Adrenal gland (tissue), 9 donors: ENCODE measurements at regions not wholly inside any gene's neighbourhood (a gene's known extent, or its start where the extent isn't known, plus 50 kb on each side); places are given as distances from the start of the nearest gene placed in this dataset.

Experiments used
- DNase-seq, 7 donors: peaks; one replicate each; pipeline ENCODE4 v3.0.0-alpha.2; 2019 to 2020
- H3K27ac ChIP-seq, 5 donors: fragments of 200-600 bp; sonication (generic) in 4 of 5; 1 replicate in 3 of 5; 2 replicates in 2 of 5; pipeline versions ENCODE4 v1.5.1 to v1.8.0; 2016 to 2020; ENCODE audit warnings: mild to moderate bottlenecking in 1 of 5
- H3K27me3 ChIP-seq: fragments of 200-600 bp; 2 replicates; pipeline ENCODE4 v1.8.0; 2021
- H3K36me3 ChIP-seq, 2 donors: fragments of 200-600 bp; replicated peaks in 1 of 2; 1 replicate in 1 of 2; 2 replicates in 1 of 2; pipeline versions ENCODE4 v1.5.1 to v1.8.0; 2018 to 2022
- H3K4me1 ChIP-seq, 2 donors: fragments of 200-600 bp; replicated peaks in 1 of 2; 1 replicate in 1 of 2; 2 replicates in 1 of 2; pipeline versions ENCODE4 v1.5.1 to v1.8.0; 2018 to 2021
- H3K4me3 ChIP-seq, 4 donors: fragments of 200-600 bp; sonication (generic) in 3 of 4; one replicate each; pipeline ENCODE4 v1.5.1; 2016 to 2018
- H3K9me3 ChIP-seq, 3 donors: fragments of 200-600 bp; sonication (generic) in 1 of 3; replicated peaks in 1 of 3; 1 replicate in 2 of 3; 2 replicates in 1 of 3; pipeline versions ENCODE4 v1.5.1 to v1.8.0; 2016 to 2021
- POLR2A ChIP-seq, 2 donors: fragments of 450-650 bp; IDR thresholded peaks; one replicate each; pipeline ENCODE4 v1.6.1; 2017; ENCODE audit warnings: antibody characterized with exemption in 2 of 2, mild to moderate bottlenecking in 2 of 2, moderate library complexity in 1 of 2
- WGBS, 4 donors: extraction: QIAGEN DNeasy Blood & Tissue Kit in 2 of 4; methylation state at CpG; one replicate each; pipeline versions ENCODE4 v1.1.5 to v1.1.7; 2013 to 2017; 5-methylcytosine and 5-hydroxymethylcytosine counted together
- intact Hi-C, 2 donors: fragments of 100-400 bp; cut with DNase I; formaldehyde crosslinking; loops; one replicate each; pipeline versions ENCODE4 v1.14.1 to v1.15.0; 2022 to 2023
- TF ChIP-seq, protein P1 (sequence below), 6 experiments: fragments of 450-650 bp in 4 of 6; fragments of 200-600 bp in 2 of 6; sonication (generic) in 1 of 6; IDR thresholded peaks; 1 replicate in 5 of 6; 2 replicates in 1 of 6; pipeline versions ENCODE4 v1.5.1 to v1.8.0; 2016 to 2021; ENCODE audit warnings: antibody characterized with exemption in 6 of 6, mild to moderate bottlenecking in 2 of 6, moderate library complexity in 1 of 6
- donor health status: healthy with polysubstance abuse.
- donor health status: Bipolar disorder and iron deficiency.
- donor health status: DM: yes; HTN: yes; CAD: no.
- donor health status: DM: no; HTN: no; CAD: no.
- donor health status: DM: no; HTN: no; CAD: no.

DNA sequence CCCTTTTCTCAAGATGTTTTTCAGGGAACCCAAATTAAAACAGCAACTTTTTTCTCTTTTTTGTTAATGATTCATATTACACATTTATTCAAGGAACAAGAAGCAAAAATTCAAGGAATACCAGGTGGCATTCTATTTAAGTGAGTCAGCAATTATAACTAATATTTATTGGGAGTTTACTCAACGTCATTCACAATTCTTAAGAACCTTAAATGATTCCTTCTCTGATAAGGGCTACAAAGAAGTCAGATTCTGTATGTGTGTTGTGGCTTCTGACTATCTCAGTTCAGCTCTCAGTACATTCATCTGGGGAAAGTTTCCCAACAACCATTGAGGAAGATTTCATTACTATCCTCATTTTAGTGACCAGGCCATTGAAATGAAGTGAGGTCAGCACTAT is 470.7 kb upstream of the AKR1E2 start:
- intact Hi-C loops: no loop called here
- Histone ChIP-seq H3K36me3 (no peaks in the 10 kb centered on the region), H3K27me3 (no peaks in the 10 kb centered on the region), H3K27ac (no peak overlapping the region), H3K9me3 (no peaks in the 10 kb centered on the region), H3K4me1 (peaks cover 0 to 7% of the 10 kb centered on the region in 2 donors), H3K4me3 (no peak overlapping the region)
- TF ChIP-seq POLR2A (IDR thresholded peaks at IDR 0.05): no peak
- TF ChIP-seq, protein P1, sequence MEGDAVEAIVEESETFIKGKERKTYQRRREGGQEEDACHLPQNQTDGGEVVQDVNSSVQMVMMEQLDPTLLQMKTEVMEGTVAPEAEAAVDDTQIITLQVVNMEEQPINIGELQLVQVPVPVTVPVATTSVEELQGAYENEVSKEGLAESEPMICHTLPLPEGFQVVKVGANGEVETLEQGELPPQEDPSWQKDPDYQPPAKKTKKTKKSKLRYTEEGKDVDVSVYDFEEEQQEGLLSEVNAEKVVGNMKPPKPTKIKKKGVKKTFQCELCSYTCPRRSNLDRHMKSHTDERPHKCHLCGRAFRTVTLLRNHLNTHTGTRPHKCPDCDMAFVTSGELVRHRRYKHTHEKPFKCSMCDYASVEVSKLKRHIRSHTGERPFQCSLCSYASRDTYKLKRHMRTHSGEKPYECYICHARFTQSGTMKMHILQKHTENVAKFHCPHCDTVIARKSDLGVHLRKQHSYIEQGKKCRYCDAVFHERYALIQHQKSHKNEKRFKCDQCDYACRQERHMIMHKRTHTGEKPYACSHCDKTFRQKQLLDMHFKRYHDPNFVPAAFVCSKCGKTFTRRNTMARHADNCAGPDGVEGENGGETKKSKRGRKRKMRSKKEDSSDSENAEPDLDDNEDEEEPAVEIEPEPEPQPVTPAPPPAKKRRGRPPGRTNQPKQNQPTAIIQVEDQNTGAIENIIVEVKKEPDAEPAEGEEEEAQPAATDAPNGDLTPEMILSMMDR (IDR thresholded peaks at IDR 0.05): no peak
- WGBS, 4 donors: 50 to 70% (median 60%) methylated on average over 1 of the region's 1 CpG
- no peak for DNase-seq

DNA sequence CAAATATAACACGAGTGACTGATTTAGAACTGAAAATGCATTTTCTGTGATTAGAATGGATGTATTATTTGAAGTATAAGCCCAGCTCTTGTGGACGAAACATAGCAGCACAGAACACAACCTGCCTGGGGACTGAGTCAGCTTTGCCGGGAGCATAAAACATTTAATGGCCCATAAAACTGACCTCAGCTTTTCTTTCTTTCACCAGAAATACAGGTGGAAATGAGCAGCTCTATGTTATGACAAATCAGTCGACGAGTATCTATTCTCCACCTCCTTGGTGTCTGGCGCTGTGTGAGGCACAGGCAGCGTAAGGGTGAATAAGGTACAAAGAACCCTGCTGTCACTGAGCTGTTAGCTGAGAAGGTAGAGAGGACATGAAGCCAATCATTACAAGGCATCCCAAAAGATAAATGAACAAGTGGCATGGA is 471.6 kb upstream of the AKR1E2 start:
- intact Hi-C loops: no loop called here
- Histone ChIP-seq H3K27ac (no peak overlapping the region), H3K4me3 (no peak overlapping the region), H3K9me3 (no peaks in the 10 kb centered on the region), H3K4me1 (peaks cover 0 to 7% of the 10 kb centered on the region in 2 donors), H3K27me3 (no peaks in the 10 kb centered on the region), H3K36me3 (no peaks in the 10 kb centered on the region)
- no peak for DNase-seq
- WGBS, 4 donors: 75 to 83% (median 79%) methylated on average over 7 of the region's 7 CpGs
- no peak for TF ChIP-seq POLR2A (IDR thresholded peaks at IDR 0.05)

- H3K27ac ChIP-seq: no peak overlapping the region
- H3K4me3 ChIP-seq: no peak overlapping the region
- no peaks in the 10 kb centered on the region for H3K9me3 ChIP-seq
- TF ChIP-seq, protein P1 (IDR thresholded peaks at IDR 0.05): no peak
- no peak for TF ChIP-seq POLR2A (IDR thresholded peaks at IDR 0.05)
- no peak for DNase-seq
- peaks cover 0 to 7% of the 10 kb centered on the region in 2 donors for H3K4me1 ChIP-seq
- WGBS, 4 donors: 0 to 7% (median 4%) methylated on average over 1 of the region's 1 CpG
- H3K36me3 ChIP-seq: no peaks in the 10 kb centered on the region
- intact Hi-C loops: no loop called here
- no peaks in the 10 kb centered on the region for H3K27me3 ChIP-seq
Measured at GRCh38 chr10:4353964-4354363, 472.0 kb upstream of the AKR1E2 start.

DNA sequence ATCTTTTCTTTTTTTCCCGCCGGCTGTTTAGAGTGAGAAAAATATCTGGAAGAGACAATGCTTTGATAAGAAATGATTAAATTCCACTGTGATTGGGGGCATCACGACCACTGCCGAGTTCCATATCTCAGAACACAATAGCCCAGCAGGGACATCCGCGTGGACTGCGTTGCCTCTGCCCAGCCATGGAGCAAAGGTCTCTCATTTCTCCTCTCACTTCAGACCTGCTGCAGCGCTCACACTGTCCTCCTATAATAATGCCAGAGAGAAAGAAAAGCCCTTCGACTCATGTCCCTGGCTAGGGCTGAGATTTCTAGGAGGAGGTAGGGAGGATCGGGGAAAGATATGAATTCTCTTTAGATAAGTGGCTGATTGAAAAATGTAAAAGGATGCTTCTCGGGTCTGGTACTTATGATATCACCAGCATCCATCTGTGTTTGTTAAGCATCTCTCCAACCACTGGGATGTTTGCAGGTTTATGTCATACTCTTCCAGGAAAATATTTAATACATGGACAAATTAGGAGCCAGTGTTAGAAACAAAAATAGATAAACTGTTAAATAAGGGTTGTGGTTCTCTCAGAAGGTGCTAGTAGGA is 472.9 kb upstream of the AKR1E2 start:
- Histone ChIP-seq H3K4me3 (no peak overlapping the region), H3K9me3 (no peaks in the 10 kb centered on the region), H3K4me1 (peaks cover 0 to 7% of the 10 kb centered on the region in 2 donors), H3K27me3 (no peaks in the 10 kb centered on the region), H3K36me3 (no peaks in the 10 kb centered on the region), H3K27ac (no peak overlapping the region)
- no peak for DNase-seq
- WGBS, 4 donors: 43 to 58% (median 49%) methylated on average over 11 of the region's 11 CpGs
- intact Hi-C loops: no loop called here
- no peak for TF ChIP-seq POLR2A (IDR thresholded peaks at IDR 0.05)
- TF ChIP-seq, protein P1 (IDR thresholded peaks at IDR 0.05): no peak

GRCh38 chr10:4352414-4352961 is 473.5 kb upstream of the AKR1E2 start:
- TF ChIP-seq, protein P1 (IDR thresholded peaks at IDR 0.05): no peak
- no peak for TF ChIP-seq POLR2A (IDR thresholded peaks at IDR 0.05)
- H3K27me3 ChIP-seq: no peaks in the 10 kb centered on the region
- WGBS, 4 donors: 39 to 48% (median 44%) methylated on average over 7 of the region's 7 CpGs
- H3K36me3 ChIP-seq: no peaks in the 10 kb centered on the region
- intact Hi-C loops: no loop called here
- H3K9me3 ChIP-seq: no peaks in the 10 kb centered on the region
- peak overlapping the region in 1 of 5 donors; percentile 49 for H3K27ac ChIP-seq
- H3K4me3 ChIP-seq: no peak overlapping the region
- no peak for DNase-seq
- H3K4me1 ChIP-seq: peaks cover 0 to 7% of the 10 kb centered on the region in 2 donors
